GM12873 (cell line): ENCODE measurements at regions not wholly inside any gene's neighbourhood (a gene's known extent, or its start where the extent isn't known, plus 50 kb on each side); places are given as distances from the start of the nearest gene placed in this dataset.

ENCODE experiments used
- CTCF ChIP-seq: IDR thresholded peaks from 2 replicates; pipeline ENCODE4 v1.5.1; 2012; ENCODE audit warnings: low read depth, mild to moderate bottlenecking, moderate library complexity, low read length, control low read depth; ENCODE audit not compliant: insufficient read depth; ENCODE audit errors: missing control alignments

GRCh38 chr3:67798412-67798811 lies 144.0 kb upstream of the SUCLG2 start:
- no peak for TF ChIP-seq CTCF

GRCh38 chr3:67791620-67792019 lies 137.2 kb upstream of the SUCLG2 start:
- TF ChIP-seq CTCF = no peak

GRCh38 chr3:67790043-67790442 lies 135.6 kb upstream of the SUCLG2 start:
- peak; percentile 85 for TF ChIP-seq CTCF

- no peak for TF ChIP-seq CTCF
These were observed 134.0 kb upstream of the SUCLG2 start for GRCh38 chr3:67788396-67788795.

- no peak for TF ChIP-seq CTCF
These were observed 129.2 kb upstream of the SUCLG2 start for GRCh38 chr3:67783281-67784250.

GRCh38 chr3:67781871-67782270 lies 127.5 kb upstream of the SUCLG2 start:
- TF ChIP-seq CTCF = no peak

GRCh38 chr3:67781218-67781617 lies 126.8 kb upstream of the SUCLG2 start:
- TF ChIP-seq CTCF = no peak
